IMR-90 (cell line): ENCODE measurements at regions not wholly inside any gene's neighbourhood (a gene's known extent, or its start where the extent isn't known, plus 50 kb on each side); places are given as distances from the start of the nearest gene placed in this dataset.

ENCODE experiments used
- ATAC-seq: fragments of 200-7000 bp; cut with Tn5 transposase; 2 replicates; pipeline ENCODE4 v1.9.1; 2020; ENCODE audit warnings: low read depth, mild to moderate bottlenecking, moderate library complexity
- BruUV-seq: library from RNA; stranded (reverse); fragments of 400-500 nt; replicated peaks from 2 replicates; lab custom pipeline; 2021; lab: Mats Ljungman, UMichigan
- CTCF ChIA-PET: fragments of 300-600 bp; formaldehyde crosslinking; extraction: SDS; loops from one replicate; lab custom pipeline; 2021; ENCODE audit warnings: antibody characterized with exemption; lab: Yijun Ruan, JAX
- POLR2A ChIA-PET: fragments of 300-600 bp; sonication (Branson Sonifier 250); formaldehyde crosslinking; loops from one replicate; lab custom pipeline; 2022; ENCODE audit warnings: antibody characterized with exemption; ENCODE audit not compliant: unreplicated experiment; lab: Charles Lee
- DNase-seq: peaks from one replicate; pipeline ENCODE4 v3.0.0; 2013
- H2AFZ ChIP-seq: replicated peaks from 2 replicates; pipeline ENCODE3; 2013; ENCODE audit warnings: low read length, mild to moderate bottlenecking; ENCODE audit not compliant: poor library complexity
- H2AK5ac ChIP-seq: 2 replicates; pipeline ENCODE4 v1.6.1; 2013; ENCODE audit warnings: low read depth, low read length, inconsistent platforms
- H2AK9ac ChIP-seq: replicated peaks from 2 replicates; pipeline ENCODE3; 2013; ENCODE audit warnings: mild to moderate bottlenecking, low read depth, low read length, moderate library complexity; ENCODE audit not compliant: poor library complexity
- H2BK120ac ChIP-seq: 2 replicates; pipeline ENCODE4 v1.6.1; 2013; ENCODE audit warnings: low read depth, low read length, inconsistent platforms
- H2BK15ac ChIP-seq: 3 replicates; pipeline ENCODE4 v1.6.1; 2013; ENCODE audit warnings: low read depth, low read length, inconsistent platforms
- H2BK20ac ChIP-seq: 2 replicates; pipeline ENCODE4 v1.6.1; 2013; ENCODE audit warnings: low read depth, mild to moderate bottlenecking, inconsistent platforms, low read length, moderate library complexity
- H2BK5ac ChIP-seq: 2 replicates; pipeline ENCODE4 v1.6.1; 2013; ENCODE audit warnings: mild to moderate bottlenecking, low read depth, low read length, inconsistent platforms; ENCODE audit not compliant: poor library complexity, severe bottlenecking
- H3K14ac ChIP-seq: replicated peaks from 2 replicates; pipeline ENCODE4 v1.6.1; 2013; ENCODE audit warnings: low read depth, low read length, inconsistent platforms
- H3K18ac ChIP-seq: 2 replicates; pipeline ENCODE4 v1.6.1; 2013; ENCODE audit warnings: low read depth, low read length, control low read depth
- H3K23ac ChIP-seq: 2 replicates; pipeline ENCODE4 v1.6.1; 2013; ENCODE audit warnings: low read depth, low read length, inconsistent platforms
- H3K27ac ChIP-seq: 2 replicates; pipeline ENCODE4 v1.5.1; 2013; ENCODE audit warnings: mild to moderate bottlenecking, control low read depth, low read length; ENCODE audit not compliant: insufficient read depth
- H3K27me3 ChIP-seq: 2 replicates; pipeline ENCODE4 v1.6.1; 2013; ENCODE audit warnings: low read length; ENCODE audit not compliant: control insufficient read depth, insufficient read depth
- H3K36me3 ChIP-seq: 2 replicates; pipeline ENCODE4 v1.6.1; 2013; ENCODE audit warnings: low read length, mixed read lengths; ENCODE audit not compliant: control insufficient read depth, insufficient read depth
- H3K4ac ChIP-seq: 2 replicates; pipeline ENCODE4 v1.6.1; 2013; ENCODE audit warnings: low read depth, low read length, inconsistent platforms
- H3K4me1 ChIP-seq: 2 replicates; pipeline ENCODE4 v1.6.1; 2013; ENCODE audit warnings: low read length, mixed read lengths; ENCODE audit not compliant: control insufficient read depth, insufficient read depth
- H3K4me2 ChIP-seq: 2 replicates; pipeline ENCODE4 v1.6.1; 2013; ENCODE audit warnings: low read depth, mild to moderate bottlenecking, control low read depth, low read length, moderate library complexity
- H3K4me3 ChIP-seq: 2 replicates; pipeline ENCODE4 v1.5.1; 2013; ENCODE audit warnings: low read depth, mild to moderate bottlenecking, control low read depth, low read length, moderate library complexity; ENCODE audit not compliant: insufficient read depth
- H3K56ac ChIP-seq: 2 replicates; pipeline ENCODE4 v1.6.1; 2013; ENCODE audit warnings: low read length, inconsistent platforms; ENCODE audit not compliant: insufficient read depth; ENCODE audit errors: extremely low read depth
- H3K79me1 ChIP-seq, 2 experiments: 2 replicates each; pipeline ENCODE4 v1.6.1; 2013; ENCODE audit warnings: low read length in 2 of 2, inconsistent platforms in 1 of 2, low read depth in 1 of 2
- H3K9ac ChIP-seq: 2 replicates; pipeline ENCODE4 v1.6.1; 2013; ENCODE audit warnings: low read depth, low read length, control low read depth
- H3K9me1 ChIP-seq: 2 replicates; pipeline ENCODE4 v1.6.1; 2013; ENCODE audit warnings: low read length, inconsistent platforms; ENCODE audit not compliant: insufficient read depth
- H3K9me3 ChIP-seq: 2 replicates; pipeline ENCODE4 v1.6.1; 2013; ENCODE audit warnings: low read length; ENCODE audit not compliant: control insufficient read depth, insufficient read depth
- H4K20me1 ChIP-seq: 2 replicates; pipeline ENCODE4 v1.6.1; 2013; ENCODE audit warnings: low read length, inconsistent platforms; ENCODE audit not compliant: insufficient read depth
- H4K5ac ChIP-seq: 2 replicates; pipeline ENCODE4 v1.6.1; 2013; ENCODE audit warnings: mild to moderate bottlenecking, low read depth, low read length, control low read depth
- H4K8ac ChIP-seq, 2 experiments: 2 replicates each; pipeline ENCODE4 v1.6.1; 2013; ENCODE audit warnings: low read depth in 2 of 2, low read length in 2 of 2, control low read depth in 1 of 2, inconsistent platforms in 1 of 2
- H4K91ac ChIP-seq: 2 replicates; pipeline ENCODE4 v1.6.1; 2013; ENCODE audit warnings: low read depth, low read length, inconsistent platforms; ENCODE audit not compliant: insufficient read depth
- RFX5 ChIP-seq: IDR thresholded peaks from 2 replicates; pipeline ENCODE4 v1.8.0; 2012; ENCODE audit warnings: low read depth, mild to moderate bottlenecking, low read length, moderate library complexity
- SMC3 ChIP-seq: fragments of 150-350 bp; IDR thresholded peaks from 2 replicates; pipeline ENCODE4 v1.6.1; 2016; ENCODE audit warnings: low read depth, mild to moderate bottlenecking, antibody characterized with exemption, low read length, moderate library complexity
- WGBS, 2 experiments: methylation state at CpG; one replicate each; pipeline versions ENCODE4 v1.1.5 to v1.1.7; 2013; ENCODE audit warnings: missing lambda C conversion rate in 2 of 2; ENCODE audit not compliant: insufficient read length in 1 of 2; ENCODE audit errors: extremely low coverage in 2 of 2; 5-methylcytosine and 5-hydroxymethylcytosine counted together
- dilution Hi-C: fragments of 300-500 bp; cut with HindIII; formaldehyde crosslinking; loops from one replicate; pipeline ENCODE4 v1.14.3; 2018; ENCODE audit warnings: low sequenced_read_pairs; ENCODE audit not compliant: unreplicated experiment
- in situ Hi-C: fragments of 300-500 bp; cut with MboI; formaldehyde crosslinking; loops from 3 replicates; pipeline ENCODE4 v1.14.3; 2019; ENCODE audit warnings: low sequenced_read_pairs, inconsistent platforms, mixed read lengths
- intact Hi-C: fragments of 100-400 bp; cut with micrococcal nuclease; formaldehyde crosslinking; loops from 2 replicates; pipeline ENCODE4 v1.10.0; 2022

- H3K23ac ChIP-seq: no peak overlapping the region
- BruUV-seq: no TSS peak
- H3K27me3 ChIP-seq: peaks cover 2% of the 10 kb centered on the region; the same call in 1 of the 2 replicates
- H2AK9ac ChIP-seq: no peak overlapping the region
- no peak overlapping the region for H3K56ac ChIP-seq
- H3K4me3 ChIP-seq: no peak overlapping the region
- no peak overlapping the region for H2AFZ ChIP-seq
- H2BK20ac ChIP-seq: no peak overlapping the region
- CTCF ChIA-PET: interaction anchor here (0.5 kb wide), 1 partner anchor 79 kb away, joined by 3 read pairs; no protein-coding TSS in a partner anchor
- peaks cover 4% of the 10 kb centered on the region for H3K4me1 ChIP-seq
- H4K20me1 ChIP-seq: no peaks in the 10 kb centered on the region
- no peak overlapping the region for H3K4me2 ChIP-seq
- no peak overlapping the region for H3K4ac ChIP-seq
- POLR2A ChIA-PET: no interaction called here
- H3K9me3 ChIP-seq: no peaks in the 10 kb centered on the region
- no peak overlapping the region for H4K5ac ChIP-seq
- WGBS, 2 experiments: no CpG with 5 or more reads among the region's 3 CpGs
- no peak overlapping the region for H4K91ac ChIP-seq
- H3K18ac ChIP-seq: no peak overlapping the region
- no peaks in the 10 kb centered on the region for H3K36me3 ChIP-seq
- H2BK15ac ChIP-seq: no peak overlapping the region
- TF ChIP-seq SMC3 (no peak), RFX5 (no peak)
- no peak overlapping the region for H3K14ac ChIP-seq
- H4K8ac ChIP-seq: no peak overlapping the region
- H3K27ac ChIP-seq: no peak overlapping the region
- dilution Hi-C loops: no loop called here
- no peaks in the 10 kb centered on the region for H3K79me1 ChIP-seq
- H2AK5ac ChIP-seq: no peak overlapping the region
- in situ Hi-C loops: no loop called here
- no peak overlapping the region for H3K9ac ChIP-seq
- H2BK120ac ChIP-seq: no peak overlapping the region
- DNase-seq (no peak), ATAC-seq (no peak)
- intact Hi-C loops: no loop called here
- no peak overlapping the region for H2BK5ac ChIP-seq
- H3K9me1 ChIP-seq: no peaks in the 10 kb centered on the region
Observed at GRCh38 chr10:33657913-33658312, 323.4 kb upstream of the NRP1 start.
